GM19438 (cell line): ENCODE measurements at regions not wholly inside any gene's neighbourhood (a gene's known extent, or its start where the extent isn't known, plus 50 kb on each side); places are given as distances from the start of the nearest gene placed in this dataset.
"Not testable (repeated sequence)": the region's sequence is repeated elsewhere in the genome, so short reads cannot be mapped to it uniquely, and the experiment has no call there.

Source experiments
- ATAC-seq: cut with Tn5 transposase; IDR thresholded peaks from one replicate; pipeline ENCODE4 v1.9.1; 2021; ENCODE audit warnings: low read depth; ENCODE audit not compliant: unreplicated experiment

- ATAC-seq, result no peak
These were observed 234.5 kb downstream of the NRIP1 start for GRCh38 chr21:14830307-14830706.

GRCh38 chr21:14829685-14830084 lies 235.1 kb downstream of the NRIP1 start:
- ATAC-seq, result no peak

DNA sequence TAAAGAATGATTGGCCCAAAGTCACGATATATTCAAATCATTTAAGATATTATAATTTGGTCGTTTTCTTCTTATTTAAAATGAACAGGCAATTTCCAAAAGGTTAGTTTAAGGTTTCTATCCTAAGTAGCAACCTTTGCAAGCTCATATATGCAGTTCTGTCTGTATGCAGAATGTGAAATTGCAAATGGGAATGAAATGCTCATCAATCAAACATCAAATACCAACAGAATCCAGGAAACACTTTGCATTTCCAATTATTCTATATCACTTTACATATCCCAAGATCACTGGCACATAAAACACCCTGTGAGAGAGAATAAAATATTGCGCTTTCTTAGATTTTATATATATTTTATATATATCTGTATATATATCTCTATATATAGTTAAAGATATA lies 237.3 kb downstream of the NRIP1 start:
- no peak for ATAC-seq

GRCh38 chr21:14826630-14827029 lies 238.2 kb downstream of the NRIP1 start:
- no peak for ATAC-seq

- peak; percentile 55 for ATAC-seq
These were observed 239.3 kb downstream of the NRIP1 start for GRCh38 chr21:14825514-14825974.

GRCh38 chr21:14824126-14824525 lies 240.7 kb downstream of the NRIP1 start:
- ATAC-seq, result no peak

- ATAC-seq, result no peak
These were observed 247.5 kb downstream of the NRIP1 start for GRCh38 chr21:14817311-14817710.

- no peak for ATAC-seq
These were observed 249.8 kb downstream of the NRIP1 start for GRCh38 chr21:14814991-14815390.

- ATAC-seq, result no peak
These were observed 250.5 kb downstream of the NRIP1 start for GRCh38 chr21:14814282-14814681.

DNA sequence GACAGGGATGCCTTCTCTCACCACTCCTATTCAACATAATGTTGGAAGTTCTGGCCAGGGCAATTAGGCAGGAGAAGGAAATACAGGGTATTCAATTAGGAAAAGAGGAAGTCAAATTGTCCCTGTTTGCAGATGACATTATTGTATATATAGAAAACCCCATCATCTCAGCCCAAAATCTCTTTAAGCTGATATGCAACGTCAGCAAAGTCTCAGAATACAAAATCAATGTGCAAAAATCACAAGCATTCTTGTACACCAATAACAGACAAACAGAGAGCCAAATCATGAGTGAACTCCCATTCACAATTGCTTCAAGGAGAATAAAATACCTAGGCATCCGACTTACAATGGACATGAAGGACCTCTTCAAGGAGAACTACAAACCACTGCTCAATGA lies 258.1 kb upstream of the SAMSN1 start:
- ATAC-seq, result not testable (repeated sequence)

- no peak for ATAC-seq
These were observed 251.4 kb upstream of the SAMSN1 start for GRCh38 chr21:14797543-14797942.

- no peak for ATAC-seq
These were observed 241.2 kb upstream of the SAMSN1 start for GRCh38 chr21:14787312-14787711.

DNA sequence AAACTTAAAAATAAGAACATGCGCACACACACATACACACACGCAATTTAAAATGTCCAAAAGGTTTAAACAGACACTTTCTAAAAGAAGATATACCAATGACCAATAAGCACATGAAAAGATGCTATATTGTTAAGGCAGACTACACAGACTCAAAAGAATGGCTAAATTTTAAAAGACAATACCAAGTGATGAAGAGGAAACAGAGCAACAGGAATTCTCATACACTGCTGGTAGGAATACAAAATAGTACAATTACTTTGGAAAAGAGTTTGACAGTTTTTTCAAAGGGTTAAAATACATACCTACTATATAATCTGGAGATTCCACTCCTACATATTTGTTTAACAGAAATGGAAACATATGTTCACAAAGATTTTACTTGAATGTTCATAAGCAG lies 239.6 kb upstream of the SAMSN1 start:
- no peak for ATAC-seq

GRCh38 chr21:14773777-14774345 lies 227.7 kb upstream of the SAMSN1 start:
- no peak for ATAC-seq

DNA sequence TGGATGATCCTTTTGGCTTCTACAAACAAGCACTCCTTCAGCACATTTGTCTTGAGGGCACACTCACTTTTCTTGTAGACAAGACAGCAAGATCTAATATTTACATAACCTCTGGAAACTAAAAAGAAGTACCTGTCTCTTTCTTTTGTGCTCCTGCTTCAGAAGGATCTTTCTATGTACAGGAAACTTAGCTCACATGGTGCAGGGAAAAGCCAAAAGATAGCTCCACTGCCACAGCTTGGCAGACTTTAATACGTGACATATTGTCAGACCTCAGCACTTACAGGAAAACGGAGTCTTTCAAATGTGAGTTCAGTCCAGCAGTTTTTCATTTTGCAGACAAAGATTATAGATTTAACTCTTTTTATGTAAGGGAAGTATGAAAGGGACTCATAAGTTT lies 225.5 kb upstream of the SAMSN1 start:
- no peak for ATAC-seq

DNA sequence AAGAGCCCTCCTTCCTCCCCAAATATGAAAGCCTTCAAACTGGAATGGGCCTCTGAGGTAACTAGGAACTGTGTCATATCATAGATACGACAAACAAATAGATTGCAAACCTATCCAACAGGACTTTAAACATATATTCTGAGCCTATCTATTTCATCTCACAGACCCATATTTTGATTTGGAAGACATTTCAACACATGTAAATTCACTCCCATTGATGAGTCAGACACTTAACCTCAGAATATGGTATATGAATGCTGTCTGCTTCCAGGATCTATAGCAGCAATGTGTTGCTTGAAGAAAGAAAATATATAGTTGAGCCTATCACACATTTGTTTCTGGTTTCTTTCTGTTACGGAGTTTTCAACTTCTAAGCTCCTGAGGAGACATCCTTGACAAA lies 221.9 kb upstream of the SAMSN1 start:
- no peak for ATAC-seq

DNA sequence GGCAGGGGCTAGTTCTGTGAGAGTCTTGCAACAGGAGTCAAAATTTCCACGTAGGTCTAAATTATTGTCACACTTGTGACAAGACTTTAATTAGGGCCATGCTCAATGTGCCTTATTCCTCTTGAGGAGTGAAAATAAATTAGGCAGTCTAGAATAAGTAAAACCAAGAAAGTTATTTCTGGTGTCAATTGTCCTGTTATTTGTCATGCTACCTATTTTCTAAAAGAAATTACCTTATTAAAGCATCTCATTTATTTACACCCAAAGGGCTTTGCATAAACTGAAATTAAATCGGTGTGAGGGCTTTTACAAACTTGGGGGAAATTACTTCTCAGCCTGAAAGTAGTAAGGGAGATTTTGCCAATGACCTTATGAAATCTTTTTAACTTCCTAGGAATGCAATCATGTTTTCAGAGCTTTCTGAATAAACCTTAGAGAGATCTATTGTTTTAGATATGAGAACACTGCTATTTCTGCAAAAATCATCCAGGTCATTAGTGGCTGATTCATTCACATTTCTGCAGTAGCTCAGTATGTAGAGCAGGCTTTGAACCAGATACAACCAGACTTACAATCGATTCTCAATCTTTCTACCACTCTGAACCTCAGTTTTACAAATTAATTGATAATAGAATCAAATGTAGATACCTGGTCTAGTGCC lies 221.2 kb upstream of the SAMSN1 start:
- ATAC-seq, result no peak

DNA sequence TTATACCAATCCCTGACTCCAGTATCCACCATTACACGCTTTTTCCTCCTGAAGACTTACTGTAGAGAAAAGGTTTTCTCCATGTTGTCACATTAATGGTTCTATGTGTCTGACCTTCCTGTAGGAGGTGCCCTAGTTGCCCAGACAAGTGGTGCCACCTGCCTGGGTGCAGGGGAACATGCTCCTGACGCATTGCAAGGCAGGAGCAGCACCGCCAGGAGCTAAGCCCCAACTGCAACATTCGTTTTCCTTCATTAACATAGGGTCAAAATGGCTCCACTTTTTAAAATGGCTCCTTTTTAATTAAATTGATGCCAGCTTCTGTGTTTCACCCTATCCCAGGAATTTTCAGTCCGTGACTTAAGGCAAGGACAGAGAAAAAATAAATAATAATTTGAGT lies 220.1 kb upstream of the SAMSN1 start:
- ATAC-seq, result no peak

GRCh38 chr21:14763695-14764064 lies 217.6 kb upstream of the SAMSN1 start:
- peak; percentile 14 for ATAC-seq

DNA sequence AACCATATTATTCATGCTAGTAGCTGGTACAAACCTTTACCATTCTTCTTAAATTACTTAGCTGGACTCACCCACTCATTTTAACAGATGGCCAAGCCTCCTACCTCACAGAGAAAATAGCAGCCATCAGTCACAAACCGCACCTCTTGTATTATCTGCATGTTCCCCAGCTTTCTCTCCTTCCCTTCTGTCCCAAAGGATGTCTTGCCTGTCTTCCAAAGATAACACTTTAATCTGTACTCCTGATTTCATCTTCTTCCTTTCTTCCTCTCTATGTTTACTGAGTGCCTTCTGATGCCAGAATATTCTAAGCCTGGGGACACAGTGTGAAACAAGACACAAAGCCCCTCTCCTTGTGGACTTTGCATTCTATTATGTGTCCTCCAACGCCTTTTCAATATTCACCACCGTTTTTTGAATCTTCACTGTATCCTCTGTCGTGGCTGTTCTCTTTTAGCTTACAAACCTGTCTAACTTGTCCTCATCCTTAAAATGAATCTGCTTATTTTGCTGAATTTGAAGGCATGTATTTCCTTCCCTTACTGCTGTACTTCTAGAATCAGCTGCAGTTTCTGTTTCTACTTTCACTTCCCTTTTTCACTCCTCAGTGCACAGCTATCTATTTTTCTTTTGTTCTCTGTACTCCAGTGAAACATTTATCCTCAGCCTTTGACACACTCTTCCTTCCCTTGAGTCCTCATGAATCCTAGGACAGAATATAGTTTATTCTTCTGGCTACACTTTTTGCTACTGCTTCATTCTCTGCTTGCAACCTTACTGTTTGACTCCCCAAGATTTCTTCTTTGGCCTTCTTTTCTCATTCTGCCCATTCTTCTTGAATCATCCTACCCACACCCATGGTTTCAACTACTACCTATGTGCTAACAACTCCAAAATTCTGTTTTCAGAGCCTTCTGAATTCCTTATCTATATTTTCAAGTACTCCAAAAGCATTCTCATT lies 216.9 kb upstream of the SAMSN1 start:
- ATAC-seq, result peak; percentile 98

- no peak for ATAC-seq
These were observed 216.2 kb upstream of the SAMSN1 start for GRCh38 chr21:14762327-14762726.
